ENCODE measurements at regions not wholly inside any gene's neighbourhood (a gene's known extent, or its start where the extent isn't known, plus 50 kb on each side); places are given as distances from the start of the nearest gene placed in this dataset.

DNA sequence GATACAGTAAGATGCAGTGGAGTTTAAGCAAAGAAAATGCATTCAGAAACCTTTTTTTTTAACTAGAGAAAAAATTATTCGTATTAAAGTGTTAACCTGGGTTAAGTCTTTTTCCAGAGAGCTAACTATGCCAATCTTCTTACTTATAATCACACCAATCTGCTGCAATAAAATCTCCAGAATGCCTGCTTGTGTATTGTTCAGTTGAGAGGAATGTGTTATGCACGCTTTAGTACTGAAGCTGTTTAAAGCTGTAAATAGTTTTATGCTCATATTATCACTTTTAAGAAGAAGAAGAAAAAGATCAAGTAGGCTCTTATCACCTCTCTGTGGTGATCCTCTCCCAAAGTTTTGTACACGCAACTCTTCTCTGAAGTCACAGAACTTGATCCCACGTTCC, 528.7 kb downstream of the RFC3 start:
- no peak for TF ChIP-seq TOX (CRISPR knock-in tag; IDR thresholded peaks at IDR 0.05; ENCODE audit: borderline replicate concordance)
- TF ChIP-seq PPARA (CRISPR knock-in tag; IDR thresholded peaks at IDR 0.05; ENCODE audit: borderline replicate concordance), result no peak
- TF ChIP-seq RARB (CRISPR knock-in tag; IDR thresholded peaks at IDR 0.05), result no peak
- TF ChIP-seq ZNF565 (CRISPR knock-in tag; conservative IDR thresholded peaks at IDR 0.05; ENCODE audit: low read depth), result no peak
- no peak for TF ChIP-seq POU6F1 (CRISPR knock-in tag; IDR thresholded peaks at IDR 0.05; ENCODE audit: borderline replicate concordance, low read depth)
- no peak for TF ChIP-seq ARNTL (CRISPR knock-in tag; IDR thresholded peaks at IDR 0.05; ENCODE audit: borderline replicate concordance, low read depth)
- no peak for TF ChIP-seq GLIS3 (CRISPR knock-in tag; IDR thresholded peaks at IDR 0.05)
- TF ChIP-seq TSHZ2 (CRISPR knock-in tag; IDR thresholded peaks at IDR 0.05), result no peak
- no peak for TF ChIP-seq ESRRG (CRISPR knock-in tag; IDR thresholded peaks at IDR 0.05)
- no peak for TF ChIP-seq ZFP3 (CRISPR knock-in tag; IDR thresholded peaks at IDR 0.05)
- no peak for TF ChIP-seq CREB5 (CRISPR knock-in tag; IDR thresholded peaks at IDR 0.05; ENCODE audit: low read depth)
- TF ChIP-seq TCF4 (CRISPR knock-in tag; IDR thresholded peaks at IDR 0.05; ENCODE audit: borderline replicate concordance), result no peak
- no peak for TF ChIP-seq ZNF70 (CRISPR knock-in tag; IDR thresholded peaks at IDR 0.05)
- no peak for TF ChIP-seq ZNF8 (CRISPR knock-in tag; IDR thresholded peaks at IDR 0.05)
- no peak for TF ChIP-seq CSRNP3 (CRISPR knock-in tag; IDR thresholded peaks at IDR 0.05)
- TF ChIP-seq, protein P1, sequence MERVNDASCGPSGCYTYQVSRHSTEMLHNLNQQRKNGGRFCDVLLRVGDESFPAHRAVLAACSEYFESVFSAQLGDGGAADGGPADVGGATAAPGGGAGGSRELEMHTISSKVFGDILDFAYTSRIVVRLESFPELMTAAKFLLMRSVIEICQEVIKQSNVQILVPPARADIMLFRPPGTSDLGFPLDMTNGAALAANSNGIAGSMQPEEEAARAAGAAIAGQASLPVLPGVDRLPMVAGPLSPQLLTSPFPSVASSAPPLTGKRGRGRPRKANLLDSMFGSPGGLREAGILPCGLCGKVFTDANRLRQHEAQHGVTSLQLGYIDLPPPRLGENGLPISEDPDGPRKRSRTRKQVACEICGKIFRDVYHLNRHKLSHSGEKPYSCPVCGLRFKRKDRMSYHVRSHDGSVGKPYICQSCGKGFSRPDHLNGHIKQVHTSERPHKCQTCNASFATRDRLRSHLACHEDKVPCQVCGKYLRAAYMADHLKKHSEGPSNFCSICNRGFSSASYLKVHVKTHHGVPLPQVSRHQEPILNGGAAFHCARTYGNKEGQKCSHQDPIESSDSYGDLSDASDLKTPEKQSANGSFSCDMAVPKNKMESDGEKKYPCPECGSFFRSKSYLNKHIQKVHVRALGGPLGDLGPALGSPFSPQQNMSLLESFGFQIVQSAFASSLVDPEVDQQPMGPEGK (CRISPR knock-in tag; IDR thresholded peaks at IDR 0.05; ENCODE audit: borderline replicate concordance), result no peak
- TF ChIP-seq ZFP30 (CRISPR knock-in tag; IDR thresholded peaks at IDR 0.05), result no peak
- TF ChIP-seq CSDC2 (CRISPR knock-in tag; IDR thresholded peaks at IDR 0.05), result no peak
- no peak for TF ChIP-seq ISL1 (CRISPR knock-in tag; IDR thresholded peaks at IDR 0.05)
- no peak for TF ChIP-seq SNAI2 (CRISPR knock-in tag; IDR thresholded peaks at IDR 0.05)
- ATAC-seq, result no peak

DNA sequence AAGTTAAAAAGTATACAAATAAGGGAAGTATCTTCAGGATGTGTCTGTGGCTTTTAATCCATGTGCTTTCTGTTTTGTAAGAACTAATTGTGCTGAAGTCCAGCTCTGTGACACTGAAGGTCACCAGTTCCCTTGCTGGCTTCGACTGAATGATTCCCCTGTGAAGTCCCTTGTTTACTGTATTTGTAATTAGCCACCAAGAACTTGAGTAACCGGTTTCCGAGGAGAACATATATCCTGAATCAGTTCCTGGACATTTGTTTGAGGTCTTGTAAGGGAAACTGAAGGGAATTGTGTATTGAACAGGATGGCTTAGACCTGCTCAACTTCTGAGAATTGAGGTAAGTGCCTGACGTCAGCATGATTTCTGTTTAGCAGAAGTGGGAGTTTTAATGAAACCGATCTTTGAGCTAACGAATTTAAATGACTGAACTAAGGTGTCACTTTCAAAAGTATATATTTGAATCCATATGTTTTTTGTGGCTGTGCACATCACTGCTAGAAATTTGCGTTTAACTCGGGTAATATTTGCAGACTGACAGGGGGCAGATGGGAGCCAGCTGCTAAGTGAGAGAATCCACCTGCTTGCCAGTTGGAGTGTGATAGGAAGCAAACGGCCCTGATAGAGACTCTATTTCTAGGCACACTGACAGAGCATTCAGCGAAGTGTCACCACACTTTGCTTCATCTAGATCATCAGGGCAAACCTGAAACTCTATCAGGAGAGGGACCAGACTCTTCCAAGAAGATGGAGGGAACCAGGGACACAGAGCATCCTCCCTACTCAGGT, 530.0 kb downstream of the RFC3 start:
- no peak for ATAC-seq
- TF ChIP-seq GLIS3 (CRISPR knock-in tag; IDR thresholded peaks at IDR 0.05) (no peak), CREB5 (CRISPR knock-in tag; IDR thresholded peaks at IDR 0.05; ENCODE audit: low read depth) (no peak)

All from SK-N-SH treated with all-trans-retinoic acid at 6 μM for 48 hours (cell line).